Activated CD8-positive, alpha-beta memory T cell treated with anti-CD3 and anti-CD28 coated beads, Interleukin-2, amount 50 U/mL, for 24 hours (primary cell): ENCODE measurements at regions not wholly inside any gene's neighbourhood (a gene's known extent, or its start where the extent isn't known, plus 50 kb on each side); places are given as distances from the start of the nearest gene placed in this dataset.
A peak's percentile ranks its signal among the peaks of the same experiment; 100 is the strongest.

ENCODE experiments used
- DNase-seq: peaks from one replicate; pipeline ENCODE4 v3.0.0-alpha.2; 2020; ENCODE audit errors: extremely low read depth

DNA sequence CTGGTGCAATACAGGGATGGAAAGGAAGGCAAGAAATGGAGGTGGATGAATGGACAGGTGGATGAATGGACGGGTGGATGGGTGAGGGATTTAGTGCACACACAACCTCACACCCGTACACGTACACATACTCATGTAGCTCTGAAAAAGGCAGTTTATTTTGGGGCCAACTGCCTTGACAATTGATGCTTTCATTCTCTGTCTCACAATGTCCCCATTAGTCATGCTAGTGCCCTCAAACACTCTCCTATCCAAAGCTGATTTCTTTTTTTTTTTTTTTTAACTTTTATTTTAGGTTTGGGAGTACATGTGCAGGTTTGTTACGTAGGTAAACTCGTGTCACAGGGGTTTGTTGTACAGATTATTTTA lies 495.0 kb downstream of the DMAC1 start:
- DNase-seq: no peak

DNA sequence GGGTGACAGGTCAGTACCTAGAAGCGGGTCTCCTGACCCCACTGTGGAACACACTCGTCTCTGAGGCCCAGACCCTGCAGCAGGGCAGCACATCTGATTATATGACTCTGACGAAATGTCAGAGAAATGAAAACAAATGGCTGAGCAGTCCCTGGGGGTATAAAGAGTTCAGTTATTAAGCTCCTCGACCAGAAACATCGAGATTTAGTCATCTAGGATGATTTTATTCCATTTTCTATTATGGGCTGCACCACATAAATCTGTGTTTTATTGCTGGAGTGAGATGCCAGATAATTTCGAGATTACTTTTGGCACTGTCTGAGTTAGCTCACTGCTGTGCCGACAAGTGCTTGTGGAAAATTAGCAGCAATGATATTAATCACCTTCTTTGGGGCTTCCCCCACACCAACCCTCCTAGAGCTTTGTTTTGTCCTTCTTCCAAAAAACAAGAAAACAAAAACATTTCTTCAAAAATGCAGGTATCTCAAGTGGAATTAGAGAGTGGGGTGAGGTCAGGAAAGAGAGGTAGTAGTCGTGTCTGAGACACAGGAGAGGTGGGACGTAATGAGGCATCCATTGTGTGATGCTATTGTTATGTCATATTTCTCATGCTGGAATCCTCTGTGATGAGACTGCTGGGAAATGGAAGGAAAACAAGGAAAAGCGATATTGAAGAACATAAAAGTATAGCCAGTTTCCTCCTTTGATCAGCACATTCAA lies 495.5 kb downstream of the DMAC1 start:
- DNase-seq: no peak

DNA sequence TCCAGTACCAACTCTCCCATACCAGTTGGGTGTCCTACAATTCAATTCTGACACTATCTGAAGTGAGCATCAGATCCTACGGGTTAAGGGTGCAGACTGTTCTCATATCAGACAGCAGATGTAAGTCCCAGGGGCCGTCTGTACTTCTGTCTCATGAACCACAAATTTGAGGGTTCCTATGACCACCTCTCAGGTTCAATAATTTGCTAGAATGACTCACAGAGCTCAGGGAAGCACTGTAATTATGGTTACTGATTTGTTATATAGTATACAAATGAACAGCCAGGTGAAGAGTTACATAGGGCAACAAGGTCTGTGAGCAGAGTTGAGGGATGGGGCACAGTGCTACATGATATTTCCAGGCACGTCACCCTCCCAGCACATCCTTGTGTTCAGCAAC lies 499.1 kb downstream of the DMAC1 start:
- DNase-seq: no peak

DNA sequence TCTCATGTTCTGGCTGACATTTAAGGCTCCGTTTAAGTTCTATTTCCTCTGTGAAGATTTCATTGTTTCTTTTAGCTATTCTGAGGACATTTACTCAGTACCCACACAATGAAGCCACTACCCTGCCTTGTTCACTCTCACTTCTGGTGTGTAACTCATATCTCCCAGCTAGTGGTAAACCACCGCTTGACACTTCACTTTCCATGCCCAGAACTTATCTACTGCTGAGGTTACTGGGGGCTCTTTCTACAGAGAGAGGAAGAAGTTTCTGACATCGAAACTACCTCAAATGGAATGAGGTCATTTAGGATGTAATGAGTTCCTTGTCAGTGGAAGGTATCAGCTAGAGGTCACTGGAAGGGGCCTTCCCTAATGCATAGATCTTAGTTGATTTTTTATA lies 501.5 kb downstream of the DMAC1 start:
- peak; percentile 13 for DNase-seq

GRCh38 chr9:7297521-7297920 lies 502.1 kb downstream of the DMAC1 start:
- DNase-seq: no peak

DNA sequence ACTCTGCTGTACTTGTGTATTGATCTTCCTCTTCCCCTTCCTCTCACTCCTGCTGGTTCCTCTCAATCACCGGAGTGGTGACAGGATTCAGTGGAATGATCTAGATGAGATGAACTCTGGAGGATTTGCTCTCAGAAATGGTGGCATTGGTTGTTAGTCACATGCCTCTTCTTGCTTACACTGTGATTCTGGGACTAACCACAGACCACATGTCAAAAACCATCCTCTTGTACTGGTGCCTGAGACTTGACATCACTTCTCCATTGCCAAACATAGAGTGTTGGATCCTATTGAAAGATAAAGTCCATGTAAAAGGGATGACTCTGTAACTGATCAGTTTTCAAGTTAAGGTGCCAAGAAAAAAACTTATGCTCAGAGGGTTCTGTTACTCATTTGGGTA lies 506.5 kb downstream of the DMAC1 start:
- DNase-seq: no peak

DNA sequence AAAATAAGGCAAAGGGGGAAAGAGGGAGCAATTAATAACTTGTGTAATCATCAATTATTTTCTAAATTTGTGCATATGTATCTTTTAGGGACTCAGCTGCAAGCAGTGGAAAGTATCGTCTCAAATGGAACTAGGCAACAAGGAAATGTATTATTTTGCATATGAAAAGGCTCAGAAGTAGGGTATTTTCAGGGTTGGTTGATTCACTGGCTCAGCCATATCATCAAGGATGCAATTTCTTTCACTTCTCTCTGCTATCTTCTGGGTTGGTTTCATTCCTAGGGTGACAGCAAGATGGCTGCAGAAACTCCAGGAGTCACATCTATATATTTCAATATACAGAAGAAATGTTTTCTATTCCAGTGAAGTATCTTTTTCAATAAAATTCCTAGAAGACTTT lies 509.8 kb downstream of the DMAC1 start:
- no peak for DNase-seq

DNA sequence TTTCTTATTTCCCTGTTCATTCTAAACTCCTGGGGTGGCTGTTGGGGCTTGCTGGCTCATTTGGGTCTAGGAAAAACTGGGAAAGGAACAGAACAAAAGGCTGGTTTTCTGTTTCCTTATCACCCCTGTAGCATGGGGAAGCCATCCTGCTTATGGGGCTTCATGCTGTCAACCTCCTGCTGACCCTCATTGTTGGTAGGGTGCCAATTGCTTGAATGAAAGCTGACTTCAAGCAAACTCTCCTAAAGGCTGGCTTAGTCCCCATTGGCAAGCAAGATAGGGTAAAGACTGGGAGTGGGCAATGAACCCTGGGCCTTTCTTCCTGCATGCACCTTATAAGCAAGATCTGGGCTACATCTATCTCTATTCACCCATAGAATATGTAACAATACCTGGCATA lies 511.6 kb downstream of the DMAC1 start:
- DNase-seq: no peak

GRCh38 chr9:7287065-7287464 lies 512.5 kb downstream of the DMAC1 start:
- no peak for DNase-seq

- DNase-seq: no peak
Measured at GRCh38 chr9:7286101-7286500, 513.5 kb downstream of the DMAC1 start.

DNA sequence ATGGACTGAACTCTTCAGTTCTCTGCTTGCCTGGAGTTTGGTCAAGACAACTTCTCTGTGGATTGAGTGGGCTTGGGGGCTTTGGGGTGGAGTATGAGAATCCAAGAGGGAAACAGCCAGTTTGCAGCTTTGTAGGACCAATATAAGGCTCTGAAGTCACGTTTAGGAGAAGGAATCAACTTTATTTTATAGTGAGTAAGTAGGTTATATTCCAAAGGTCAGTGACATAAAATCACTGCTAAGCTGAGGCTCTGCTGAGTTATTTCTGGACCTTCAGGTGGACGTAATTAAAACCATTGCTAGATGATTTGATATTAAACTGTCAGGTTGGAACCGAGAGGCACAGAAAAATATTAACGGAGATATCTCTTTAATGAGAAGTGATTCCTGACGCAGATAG lies 514.4 kb downstream of the DMAC1 start:
- DNase-seq: no peak

DNA sequence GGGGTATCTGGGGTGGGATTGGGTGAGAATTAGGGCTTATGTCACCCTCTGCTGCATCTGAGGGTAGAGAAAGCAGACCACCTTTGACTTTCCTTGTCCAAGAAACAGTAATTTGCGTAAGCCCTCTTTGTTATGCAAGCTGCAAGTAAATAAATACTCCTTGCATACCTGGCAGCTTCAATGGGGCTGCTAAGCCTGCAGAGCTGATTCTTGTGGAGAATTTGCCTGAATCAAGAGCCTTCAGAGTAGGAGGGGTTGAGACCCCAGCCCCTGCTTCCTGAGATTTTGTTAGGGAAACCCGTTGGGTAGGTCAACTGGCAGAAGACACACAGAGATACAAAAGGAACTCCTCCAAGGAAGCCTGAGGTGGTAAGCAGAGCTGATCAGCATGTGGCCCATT lies 515.1 kb downstream of the DMAC1 start:
- no peak for DNase-seq

- DNase-seq: no peak
Measured at GRCh38 chr9:7284117-7284516, 515.5 kb downstream of the DMAC1 start.

DNA sequence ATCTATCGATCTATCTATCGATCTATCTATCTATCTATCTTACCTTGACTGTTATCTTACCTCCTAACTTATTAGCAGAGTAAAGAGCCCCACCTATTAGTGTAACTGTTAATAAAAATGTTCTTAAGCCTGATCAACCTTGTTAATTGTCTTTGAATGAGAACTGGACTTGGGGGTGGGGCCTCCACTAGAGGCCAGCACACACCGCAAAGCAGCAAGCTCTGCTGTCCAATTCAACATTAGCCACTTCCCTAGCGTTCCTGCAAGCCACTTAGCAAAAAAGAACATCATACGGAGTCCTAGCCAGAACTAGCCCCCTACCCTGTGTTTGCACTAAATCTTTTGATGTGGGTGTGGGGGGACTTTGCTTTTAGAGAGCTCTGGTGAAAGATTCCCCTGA lies 515.8 kb downstream of the KDM4C start:
- no peak for DNase-seq

DNA sequence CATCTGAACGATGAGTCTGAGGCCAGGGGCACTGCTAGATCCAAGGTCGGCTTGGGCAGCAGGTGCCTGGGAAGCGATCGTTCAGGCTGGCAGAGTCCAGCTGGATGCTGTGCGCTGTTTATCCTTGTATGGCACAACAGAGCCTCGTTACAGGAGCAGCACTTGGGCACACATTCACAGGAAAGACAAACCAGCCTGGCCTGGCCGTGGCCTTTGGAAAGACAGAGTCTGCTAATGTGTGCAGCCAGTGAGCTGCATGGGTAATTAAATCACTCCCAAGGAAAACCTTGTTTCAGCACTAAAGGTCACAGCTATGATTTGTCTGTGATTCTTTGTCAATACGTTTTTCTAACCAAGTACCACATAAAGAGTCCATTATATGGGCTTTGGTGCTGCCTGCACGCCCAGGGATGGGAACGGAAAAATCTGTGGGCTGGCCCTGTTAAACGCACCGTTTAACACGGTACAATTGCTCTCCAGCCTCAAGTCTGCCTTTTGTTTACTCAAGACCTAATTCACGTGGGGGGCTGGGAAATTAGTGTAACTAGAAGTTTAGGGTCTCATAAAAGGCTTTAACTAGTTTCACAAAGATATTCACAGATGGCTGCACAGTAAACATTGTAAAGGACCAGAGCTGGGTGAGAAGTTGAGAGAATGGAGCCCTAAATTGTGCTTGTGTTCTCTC lies 509.3 kb downstream of the KDM4C start:
- no peak for DNase-seq

DNA sequence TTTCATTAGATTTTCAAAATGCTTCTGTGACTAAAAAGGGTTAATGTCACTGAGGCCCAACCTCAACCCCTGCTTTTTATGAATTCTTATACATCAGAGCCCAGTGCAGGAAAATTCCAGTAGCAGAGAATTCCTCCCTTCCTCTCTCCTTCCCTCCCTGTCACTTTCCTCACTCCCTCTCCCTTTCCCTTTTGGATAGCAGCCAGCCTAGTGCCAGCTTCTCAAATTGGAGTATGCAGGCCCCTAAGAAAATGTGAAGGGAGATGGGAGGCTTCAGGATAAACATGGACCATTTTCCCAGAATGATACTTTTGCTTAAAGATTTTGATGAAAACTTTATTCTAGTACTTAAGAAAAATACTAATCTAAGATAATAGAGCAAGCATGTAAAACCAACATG lies 507.4 kb downstream of the KDM4C start:
- DNase-seq: no peak

DNA sequence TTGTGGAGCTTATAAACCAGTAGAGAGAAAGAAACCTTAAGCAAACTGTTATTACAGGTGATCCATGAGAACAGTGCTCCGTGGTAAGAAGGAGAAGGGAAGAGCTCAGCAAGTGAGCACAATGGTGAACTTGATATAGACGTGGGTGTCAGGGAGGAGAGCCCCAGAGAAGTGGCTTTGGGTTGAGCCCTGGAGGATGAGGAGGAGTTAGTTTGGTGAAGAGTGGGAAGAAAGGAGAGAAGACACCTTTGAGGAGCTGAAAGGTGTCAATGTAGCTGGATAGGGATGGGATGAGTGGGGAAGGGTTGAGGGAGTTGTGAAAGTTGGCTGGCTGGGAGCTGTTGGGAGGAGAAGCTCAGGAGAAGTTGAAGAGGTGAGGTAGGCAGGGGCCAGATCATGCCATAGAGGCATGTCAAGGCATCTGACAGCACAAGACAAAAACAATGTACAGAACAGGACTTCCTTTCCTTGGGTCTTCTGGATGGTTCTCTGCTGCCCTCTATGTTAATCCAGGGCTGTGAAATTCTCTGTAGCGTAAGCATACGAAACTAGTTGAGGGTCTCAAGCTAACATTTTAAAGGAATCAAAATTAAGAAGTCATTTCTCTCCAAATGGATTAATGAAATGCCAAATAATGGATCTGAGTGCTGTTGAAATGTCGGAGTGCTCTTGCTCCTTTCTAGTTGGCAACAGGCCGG lies 501.9 kb downstream of the KDM4C start:
- no peak for DNase-seq

DNA sequence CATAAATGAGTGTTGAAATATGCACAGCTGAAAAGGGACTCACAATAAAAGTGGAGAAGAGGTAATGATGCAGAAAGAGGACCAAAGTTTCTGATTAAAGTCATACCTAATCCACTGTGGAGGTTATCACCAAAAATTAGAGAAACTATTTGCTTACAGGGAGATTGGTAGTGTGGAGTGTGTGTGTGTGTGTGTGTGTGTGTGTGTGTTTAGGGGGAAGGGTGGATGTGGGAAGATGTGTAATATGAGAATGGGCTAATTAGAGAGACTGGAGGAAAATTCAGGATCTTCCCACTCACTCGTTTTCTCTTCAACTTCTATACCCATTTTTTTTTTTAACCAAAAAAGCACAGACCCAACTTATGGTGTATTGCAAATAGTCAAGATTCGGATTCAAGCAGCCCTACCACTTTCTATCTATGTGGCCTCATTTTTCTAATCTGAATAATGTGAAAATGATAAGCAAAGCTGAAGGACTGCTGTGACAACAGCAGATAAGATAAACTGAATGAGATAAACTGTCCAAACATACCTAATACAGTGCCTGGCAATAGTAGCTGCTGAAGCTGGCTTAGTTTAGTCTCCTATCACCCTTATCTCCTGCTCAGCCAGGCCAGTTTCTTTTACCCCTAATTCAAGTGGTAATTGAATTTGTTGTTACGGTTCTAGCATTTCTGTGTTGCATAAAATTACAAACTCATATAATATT lies 501.1 kb downstream of the KDM4C start:
- no peak for DNase-seq

GRCh38 chr9:7246917-7247522 lies 489.2 kb downstream of the KDM4C start:
- no peak for DNase-seq

- no peak for DNase-seq
Measured at GRCh38 chr9:7245976-7246580, 488.3 kb downstream of the KDM4C start.

- DNase-seq: no peak
Measured at GRCh38 chr9:7243838-7244237, 486.1 kb downstream of the KDM4C start.

DNA sequence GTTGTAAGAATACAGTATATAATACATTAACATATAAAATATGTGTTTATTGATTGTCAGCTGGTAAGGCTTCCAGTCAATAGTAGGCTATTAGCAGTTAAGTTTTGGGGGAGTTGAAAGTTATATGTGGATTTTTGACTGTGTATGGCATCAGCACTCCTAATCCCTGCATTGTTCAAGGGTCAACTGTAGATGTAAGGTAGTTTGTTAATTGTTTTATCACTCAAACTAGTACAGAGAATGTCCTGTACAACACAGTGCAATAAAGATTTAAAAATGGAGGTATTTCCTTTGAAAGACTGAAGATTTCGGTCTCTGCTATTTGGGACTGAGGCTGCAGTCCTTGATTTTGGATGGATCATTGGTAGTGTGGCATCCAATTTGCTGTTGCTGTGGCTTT lies 484.4 kb downstream of the KDM4C start:
- no peak for DNase-seq
